D721Med (cell line): ENCODE measurements at regions not wholly inside any gene's neighbourhood (a gene's known extent, or its start where the extent isn't known, plus 50 kb on each side); places are given as distances from the start of the nearest gene placed in this dataset.

Experiments
- DNase-seq: peaks from one replicate; pipeline ENCODE4 v3.0.0; 2011; ENCODE audit warnings: low spot score; ENCODE audit not compliant: insufficient read length
- FAIRE-seq: peaks from 2 replicates; lab custom pipeline; 2011; peaks lifted over from hg19 to GRCh38; lab: Jason Lieb, UNC
- CTCF ChIP-seq: IDR thresholded peaks from 2 replicates; pipeline ENCODE4 v1.5.1; 2012; ENCODE audit warnings: mild to moderate bottlenecking, control low read depth; ENCODE audit not compliant: insufficient read depth; ENCODE audit errors: missing control alignments

- no peak for FAIRE-seq
- TF ChIP-seq CTCF: no peak
- DNase-seq: no peak
Observed at GRCh38 chr21:35491920-35492678, 443.0 kb upstream of the RUNX1 start.

- no peak for TF ChIP-seq CTCF
- no peak for FAIRE-seq
- no peak for DNase-seq
Observed at GRCh38 chr21:35491114-35491513, 442.0 kb upstream of the RUNX1 start.

- no peak for DNase-seq
- no peak for FAIRE-seq
- no peak for TF ChIP-seq CTCF
Observed at GRCh38 chr21:35489389-35489980, 440.4 kb upstream of the RUNX1 start.

- TF ChIP-seq CTCF: no peak
- FAIRE-seq (no peak), DNase-seq (no peak)
Observed at GRCh38 chr21:35488946-35489345, 439.8 kb upstream of the RUNX1 start.

- no peak for TF ChIP-seq CTCF
- DNase-seq (no peak), FAIRE-seq (no peak)
Observed at GRCh38 chr21:35485364-35485763, 436.3 kb upstream of the RUNX1 start.

GRCh38 chr21:35484851-35485250, 435.7 kb upstream of the RUNX1 start:
- FAIRE-seq (no peak), DNase-seq (no peak)
- TF ChIP-seq CTCF: no peak

- TF ChIP-seq CTCF: no peak
Observed at GRCh38 chr21:35484032-35484431, 434.9 kb upstream of the RUNX1 start.

More at GRCh38 chr21:35484032-35484431, 434.9 kb upstream of the RUNX1 start:
- FAIRE-seq (no peak), DNase-seq (no peak)
